Thyroid gland (tissue), 4 donors: ENCODE measurements at regions not wholly inside any gene's neighbourhood (a gene's known extent, or its start where the extent isn't known, plus 50 kb on each side); places are given as distances from the start of the nearest gene placed in this dataset.
"Not testable (repeated sequence)": the region's sequence is repeated elsewhere in the genome, so short reads cannot be mapped to it uniquely, and the experiment has no call there.

Experiments used
- DNase-seq, 2 donors: peaks; one replicate each; pipeline ENCODE4 v3.0.0-alpha.2; 2019
- H3K27ac ChIP-seq, 3 donors: fragments of 200-600 bp; sonication (generic); 1 replicate in 2 of 3; 2 replicates in 1 of 3; pipeline ENCODE4 v1.5.1; 2016 to 2019; ENCODE audit warnings: mild to moderate bottlenecking in 1 of 3, moderate library complexity in 1 of 3
- H3K27me3 ChIP-seq: fragments of 200-600 bp; sonication (generic); one replicate; pipeline ENCODE4 v1.5.1; 2019
- H3K36me3 ChIP-seq, 2 donors: fragments of 200-600 bp; sonication (generic); one replicate each; pipeline ENCODE4 v1.5.1; 2016 to 2019
- H3K4me1 ChIP-seq, 2 donors: fragments of 200-600 bp; sonication (generic); one replicate each; pipeline ENCODE4 v1.5.1; 2017 to 2019
- H3K4me3 ChIP-seq, 3 donors: fragments of 200-600 bp; sonication (generic); replicated peaks in 1 of 3; 1 replicate in 2 of 3; 2 replicates in 1 of 3; pipeline ENCODE4 v1.5.1; 2016; ENCODE audit warnings: mild to moderate bottlenecking in 1 of 3
- H3K9me3 ChIP-seq: fragments of 200-600 bp; sonication (generic); one replicate; pipeline ENCODE4 v1.5.1; 2017
- CTCF ChIP-seq, 6 experiments: fragments of 200-600 bp in 3 of 6; fragments of 450-650 bp in 3 of 6; sonication (generic) in 3 of 6; IDR thresholded peaks; one replicate each; pipeline ENCODE4 v1.5.1; 2016 to 2019; ENCODE audit warnings: antibody characterized with exemption in 6 of 6, mild to moderate bottlenecking in 2 of 6, inconsistent platforms in 1 of 6, moderate library complexity in 1 of 6
- POLR2A ChIP-seq, 2 donors: fragments of 450-650 bp; IDR thresholded peaks; one replicate each; pipeline ENCODE4 v1.6.1; 2017; ENCODE audit warnings: antibody characterized with exemption in 2 of 2, mild to moderate bottlenecking in 2 of 2, moderate library complexity in 1 of 2
- WGBS, 2 donors: methylation state at CpG; one replicate each; pipeline ENCODE4 v1.1.5; 2017; 5-methylcytosine and 5-hydroxymethylcytosine counted together
- intact Hi-C: fragments of 100-400 bp; cut with DNase I; formaldehyde crosslinking; loops from one replicate; pipeline ENCODE4 v1.15.1; 2023

GRCh38 chr5:25448190-25448621, 803.4 kb upstream of the CDH10 start:
- intact Hi-C loops = no loop called here
- DNase-seq = no peak
- Histone ChIP-seq H3K4me1 (no peaks in the 10 kb centered on the region), H3K9me3 (no peaks in the 10 kb centered on the region), H3K27me3 (no peaks in the 10 kb centered on the region), H3K36me3 (no peaks in the 10 kb centered on the region), H3K4me3 (no peak overlapping the region), H3K27ac (no peak overlapping the region)
- no peak for TF ChIP-seq POLR2A (IDR thresholded peaks at IDR 0.05)
- 26 to 42% methylated on average over 6 of the region's 6 CpGs for WGBS, 2 donors

- H3K27me3 ChIP-seq, H3K9me3 ChIP-seq, H3K4me3 ChIP-seq, DNase-seq, H3K4me1 ChIP-seq, H3K36me3 ChIP-seq, H3K27ac ChIP-seq, intact Hi-C loops: not testable (repeated sequence)
- 56 to 57% methylated on average over 3 of the region's 3 CpGs for WGBS, 2 donors
Observed at GRCh38 chr5:25446061-25446420, 801.3 kb upstream of the CDH10 start.

- 71 to 75% methylated on average over 10 of the region's 10 CpGs for WGBS, 2 donors
- intact Hi-C loops = not testable (repeated sequence)
Observed at GRCh38 chr5:25445381-25446060, 800.7 kb upstream of the CDH10 start.

GRCh38 chr5:25444697-25445096, 799.9 kb upstream of the CDH10 start:
- no peaks in the 10 kb centered on the region for H3K4me1 ChIP-seq
- H3K4me3 ChIP-seq = no peak overlapping the region
- no peak for DNase-seq
- H3K36me3 ChIP-seq = no peaks in the 10 kb centered on the region
- WGBS, 2 donors = 55 to 63% methylated on average over 2 of the region's 2 CpGs
- H3K27ac ChIP-seq = no peak overlapping the region
- H3K27me3 ChIP-seq = no peaks in the 10 kb centered on the region
- no peaks in the 10 kb centered on the region for H3K9me3 ChIP-seq
- TF ChIP-seq CTCF (IDR thresholded peaks at IDR 0.05) = no peak
- no peak for TF ChIP-seq POLR2A (IDR thresholded peaks at IDR 0.05)
- intact Hi-C loops = no loop called here

More at GRCh38 chr5:25445381-25446060, 800.7 kb upstream of the CDH10 start:
- H3K9me3 ChIP-seq, H3K36me3 ChIP-seq, H3K27me3 ChIP-seq, H3K27ac ChIP-seq, H3K4me3 ChIP-seq, H3K4me1 ChIP-seq, DNase-seq: not testable (repeated sequence)

- WGBS, 2 donors = 65 to 67% methylated on average over 4 of the region's 4 CpGs
- Histone ChIP-seq H3K4me1 (no peaks in the 10 kb centered on the region), H3K9me3 (no peaks in the 10 kb centered on the region), H3K27me3 (no peaks in the 10 kb centered on the region), H3K36me3 (no peaks in the 10 kb centered on the region), H3K4me3 (no peak overlapping the region), H3K27ac (no peak overlapping the region)
- TF ChIP-seq POLR2A (IDR thresholded peaks at IDR 0.05) (no peak), CTCF (IDR thresholded peaks at IDR 0.05) (no peak)
- intact Hi-C loops = no loop called here
- no peak for DNase-seq
Observed at GRCh38 chr5:25441810-25442209, 797.0 kb upstream of the CDH10 start.

GRCh38 chr5:25439025-25439424, 794.2 kb upstream of the CDH10 start:
- DNase-seq = no peak
- H3K4me3 ChIP-seq = no peak overlapping the region
- H3K9me3 ChIP-seq = no peaks in the 10 kb centered on the region
- H3K27ac ChIP-seq = no peak overlapping the region
- 77 to 86% methylated on average over 5 of the region's 5 CpGs for WGBS, 2 donors
- TF ChIP-seq POLR2A (IDR thresholded peaks at IDR 0.05) (no peak), CTCF (IDR thresholded peaks at IDR 0.05) (no peak)
- no peaks in the 10 kb centered on the region for H3K4me1 ChIP-seq
- no peaks in the 10 kb centered on the region for H3K27me3 ChIP-seq
- H3K36me3 ChIP-seq = no peaks in the 10 kb centered on the region
- intact Hi-C loops = no loop called here

- DNase-seq, H3K36me3 ChIP-seq, H3K27ac ChIP-seq, H3K27me3 ChIP-seq, intact Hi-C loops, H3K4me1 ChIP-seq, H3K9me3 ChIP-seq, H3K4me3 ChIP-seq: not testable (repeated sequence)
- WGBS, 2 donors = 93 to 97% methylated on average over 6 of the region's 6 CpGs
Observed at GRCh38 chr5:25438375-25438774, 793.6 kb upstream of the CDH10 start.
